ENCODE measurements at regions not wholly inside any gene's neighbourhood (a gene's known extent, or its start where the extent isn't known, plus 50 kb on each side); places are given as distances from the start of the nearest gene placed in this dataset.

GRCh38 chr2:15772086-15772595 lies 168.2 kb upstream of the MYCN start:
- TF ChIP-seq CTCF (IDR thresholded peaks at IDR 0.05; ENCODE audit: borderline replicate concordance, control extremely low read depth, extremely low read depth, insufficient read depth, missing control alignments), result no peak
- DNase-seq (ENCODE audit: low spot score), result no peak
- in situ Hi-C loops (cut with MboI; ENCODE audit: low sequenced_read_pairs, unreplicated experiment), result no loop called here

- in situ Hi-C loops (cut with MboI; ENCODE audit: low sequenced_read_pairs, unreplicated experiment), result no loop called here
- TF ChIP-seq CTCF (IDR thresholded peaks at IDR 0.05; ENCODE audit: borderline replicate concordance, control extremely low read depth, extremely low read depth, insufficient read depth, missing control alignments), result no peak
Measured at GRCh38 chr2:15772681-15773080, 167.7 kb upstream of the MYCN start.

GRCh38 chr2:15773204-15773603 lies 167.1 kb upstream of the MYCN start:
- no peak for DNase-seq (ENCODE audit: low spot score)
- in situ Hi-C loops (cut with MboI; ENCODE audit: low sequenced_read_pairs, unreplicated experiment), result no loop called here
- no peak for TF ChIP-seq CTCF (IDR thresholded peaks at IDR 0.05; ENCODE audit: borderline replicate concordance, control extremely low read depth, extremely low read depth, insufficient read depth, missing control alignments)

More at GRCh38 chr2:15772681-15773080, 167.7 kb upstream of the MYCN start:
- no peak for DNase-seq (ENCODE audit: low spot score)

GRCh38 chr2:15773846-15774245 lies 166.5 kb upstream of the MYCN start:
- no peak for TF ChIP-seq CTCF (IDR thresholded peaks at IDR 0.05; ENCODE audit: borderline replicate concordance, control extremely low read depth, extremely low read depth, insufficient read depth, missing control alignments)
- in situ Hi-C loops (cut with MboI; ENCODE audit: low sequenced_read_pairs, unreplicated experiment), result no loop called here
- DNase-seq (ENCODE audit: low spot score), result no peak

- DNase-seq (ENCODE audit: low spot score), result no peak
- in situ Hi-C loops (cut with MboI; ENCODE audit: low sequenced_read_pairs, unreplicated experiment), result no loop called here
- TF ChIP-seq CTCF (IDR thresholded peaks at IDR 0.05; ENCODE audit: borderline replicate concordance, control extremely low read depth, extremely low read depth, insufficient read depth, missing control alignments), result no peak
Measured at GRCh38 chr2:15775753-15776628, 164.4 kb upstream of the MYCN start.

GRCh38 chr2:15776629-15776919 lies 163.8 kb upstream of the MYCN start:
- no peak for TF ChIP-seq CTCF (IDR thresholded peaks at IDR 0.05; ENCODE audit: borderline replicate concordance, control extremely low read depth, extremely low read depth, insufficient read depth, missing control alignments)
- in situ Hi-C loops (cut with MboI; ENCODE audit: low sequenced_read_pairs, unreplicated experiment), result no loop called here
- no peak for DNase-seq (ENCODE audit: low spot score)
